ENCODE measurements at regions not wholly inside any gene's neighbourhood (a gene's known extent, or its start where the extent isn't known, plus 50 kb on each side); places are given as distances from the start of the nearest gene placed in this dataset.

DNA sequence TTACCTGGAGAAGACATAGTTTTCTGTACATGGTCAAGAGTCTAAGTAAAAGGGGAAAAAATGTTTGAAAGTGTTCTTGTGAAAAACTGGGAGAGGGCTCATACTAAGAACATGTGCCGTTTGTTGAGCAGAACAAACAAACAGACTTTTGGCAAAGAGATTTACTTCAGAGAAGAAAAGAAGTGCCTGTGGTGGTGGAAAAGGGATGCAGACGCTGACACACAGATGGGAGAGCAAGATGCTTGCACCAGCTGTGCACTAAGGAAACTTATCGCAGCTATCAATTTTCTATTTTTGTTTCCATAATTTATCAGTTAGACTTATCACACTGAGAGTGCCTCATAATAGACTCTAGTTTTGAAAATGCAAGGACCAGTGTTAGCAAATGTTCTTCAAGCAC, 259.6 kb upstream of the PDZRN3 start:
- no peak overlapping the region for H3K4me3 ChIP-seq
- H3K36me3 ChIP-seq = no peaks in the 10 kb centered on the region
- no peak for DNase-seq
- no peaks in the 10 kb centered on the region for H3K27me3 ChIP-seq
- no peaks in the 10 kb centered on the region for H3K9me3 ChIP-seq

DNA sequence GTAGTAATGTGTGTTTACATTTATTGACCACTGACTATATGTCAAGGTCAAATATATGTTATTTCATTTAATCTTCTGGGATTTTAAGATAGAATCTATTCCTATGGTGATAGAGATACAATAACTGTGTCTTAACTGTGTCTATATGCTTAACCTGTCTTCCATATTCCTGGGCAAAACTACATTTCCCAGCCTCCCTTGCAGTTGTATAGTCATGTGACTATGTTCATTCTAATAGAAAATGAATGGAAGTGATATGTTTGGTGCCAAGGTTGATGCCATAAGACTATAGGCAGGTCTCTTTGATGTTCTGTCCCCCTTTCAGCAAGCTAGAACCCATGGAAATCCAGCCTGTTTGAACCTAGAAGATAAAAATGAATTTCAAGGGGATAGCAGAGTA, 258.8 kb upstream of the PDZRN3 start:
- no peaks in the 10 kb centered on the region for H3K36me3 ChIP-seq
- H3K9me3 ChIP-seq = no peaks in the 10 kb centered on the region
- no peaks in the 10 kb centered on the region for H3K27me3 ChIP-seq
- DNase-seq = no peak
- H3K4me3 ChIP-seq = no peak overlapping the region

DNA sequence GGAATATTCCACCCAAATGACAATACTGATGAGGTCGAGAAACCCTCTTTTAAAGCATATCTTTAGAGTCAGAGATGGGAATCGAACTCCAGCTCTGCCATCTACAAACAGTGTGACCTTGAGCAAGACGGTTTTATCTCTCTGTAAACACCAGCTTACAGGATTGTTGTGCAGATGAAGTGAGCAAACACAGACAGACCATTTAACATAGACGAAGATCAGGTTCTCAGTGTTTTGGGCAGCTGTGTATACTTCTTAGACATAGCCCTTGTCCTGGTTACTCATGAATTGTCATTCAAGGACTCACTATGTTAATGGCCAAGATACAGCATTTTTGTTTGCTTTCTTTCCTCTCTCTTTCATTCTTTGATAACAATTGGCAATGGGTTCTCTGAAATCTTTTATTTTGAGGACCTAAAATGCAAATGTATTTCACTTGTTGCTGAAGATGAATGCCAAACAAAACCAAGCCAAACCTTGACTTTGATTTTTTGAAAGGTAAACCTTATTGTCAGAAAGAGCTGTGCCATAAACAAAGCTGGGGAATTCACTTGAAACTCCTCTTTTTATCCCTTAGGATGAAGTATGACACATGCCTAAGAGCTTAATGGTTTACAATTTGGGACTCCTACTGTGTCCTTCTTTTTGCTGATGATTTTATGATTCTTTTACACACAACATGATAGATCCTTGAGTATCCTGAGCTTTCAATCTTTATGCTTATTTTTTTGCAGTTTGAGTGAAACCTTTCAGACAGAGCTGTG, 250.0 kb upstream of the PDZRN3 start:
- no peaks in the 10 kb centered on the region for H3K9me3 ChIP-seq
- no peaks in the 10 kb centered on the region for H3K36me3 ChIP-seq
- DNase-seq = no peak

DNA sequence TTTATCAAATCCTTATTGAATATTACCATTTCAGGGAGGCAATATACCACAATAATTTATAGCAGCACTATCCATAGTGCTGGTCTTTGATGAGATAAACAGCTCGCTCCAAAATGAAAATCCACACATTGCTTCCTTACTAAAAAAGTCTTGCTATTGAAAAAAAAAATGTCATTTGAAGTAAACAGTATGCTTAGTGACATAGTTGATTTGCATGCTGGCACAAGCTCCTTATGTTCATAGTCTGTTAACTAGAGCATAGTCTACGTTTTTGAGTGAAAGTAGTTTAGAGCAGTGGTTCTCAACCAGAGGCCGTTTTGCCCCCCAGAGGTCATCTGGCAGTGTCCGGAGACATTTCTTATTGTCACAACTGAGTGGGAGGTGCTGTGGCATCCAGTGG, 249.4 kb upstream of the PDZRN3 start:
- H3K4me3 ChIP-seq = no peak overlapping the region
- DNase-seq = no peak
- no peaks in the 10 kb centered on the region for H3K9me3 ChIP-seq
- no peaks in the 10 kb centered on the region for H3K27me3 ChIP-seq
- H3K36me3 ChIP-seq = no peaks in the 10 kb centered on the region

More for the DNA sequence above, 250.0 kb upstream of the PDZRN3 start:
- no peaks in the 10 kb centered on the region for H3K27me3 ChIP-seq
- no peak overlapping the region for H3K4me3 ChIP-seq

DNA sequence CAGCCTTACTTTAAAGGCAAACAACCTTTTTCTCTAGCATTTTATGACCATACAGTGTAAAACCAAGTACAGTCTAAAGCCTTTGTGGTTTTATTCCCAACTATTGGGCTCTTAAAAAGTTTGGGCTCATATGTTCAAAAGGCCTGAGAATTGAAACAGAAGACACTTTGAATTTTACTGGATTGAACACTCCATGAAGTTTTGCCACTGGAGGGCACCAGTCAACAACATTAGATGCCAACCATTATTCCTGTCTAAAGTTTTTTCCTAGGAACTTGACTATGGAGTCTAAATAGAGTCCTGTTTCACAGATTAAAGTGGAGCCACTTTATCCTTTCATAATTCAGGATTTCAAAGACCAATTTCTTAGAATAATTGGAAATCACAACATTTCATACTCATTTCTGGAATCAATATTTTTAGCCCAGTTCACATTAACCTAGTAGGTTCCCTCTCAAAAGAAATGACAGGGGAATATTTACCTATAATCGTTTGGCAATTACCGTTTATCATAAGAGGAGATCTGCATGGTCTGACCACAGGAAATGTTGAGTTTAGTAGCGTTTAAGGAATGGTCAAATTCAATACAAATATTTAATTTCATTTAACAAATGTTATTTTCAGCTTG, 244.1 kb upstream of the PDZRN3 start:
- no peak overlapping the region for H3K4me3 ChIP-seq
- H3K36me3 ChIP-seq = no peaks in the 10 kb centered on the region
- H3K9me3 ChIP-seq = no peaks in the 10 kb centered on the region
- DNase-seq = no peak
- H3K27me3 ChIP-seq = no peaks in the 10 kb centered on the region

DNA sequence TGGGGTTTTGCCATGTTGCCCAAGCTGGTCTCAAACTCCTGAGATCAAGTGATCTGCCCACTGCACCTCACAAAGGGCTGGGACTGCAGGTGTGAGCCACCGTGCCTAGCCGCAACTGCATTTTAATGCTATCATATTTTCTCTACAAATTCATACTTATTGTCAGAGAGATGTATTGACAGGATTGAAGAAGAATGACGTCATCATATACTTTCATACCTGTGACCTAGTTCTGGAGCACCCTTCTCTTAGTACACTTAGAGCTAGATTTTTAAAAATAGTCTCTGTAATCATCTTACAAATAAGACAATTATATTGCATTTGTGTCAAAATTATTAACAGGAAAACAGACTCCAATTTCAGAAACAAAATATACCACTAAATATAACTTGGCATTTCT, 242.8 kb upstream of the PDZRN3 start:
- H3K4me3 ChIP-seq = no peak overlapping the region
- no peaks in the 10 kb centered on the region for H3K27me3 ChIP-seq
- no peak for DNase-seq
- no peaks in the 10 kb centered on the region for H3K9me3 ChIP-seq
- H3K36me3 ChIP-seq = no peaks in the 10 kb centered on the region

DNA sequence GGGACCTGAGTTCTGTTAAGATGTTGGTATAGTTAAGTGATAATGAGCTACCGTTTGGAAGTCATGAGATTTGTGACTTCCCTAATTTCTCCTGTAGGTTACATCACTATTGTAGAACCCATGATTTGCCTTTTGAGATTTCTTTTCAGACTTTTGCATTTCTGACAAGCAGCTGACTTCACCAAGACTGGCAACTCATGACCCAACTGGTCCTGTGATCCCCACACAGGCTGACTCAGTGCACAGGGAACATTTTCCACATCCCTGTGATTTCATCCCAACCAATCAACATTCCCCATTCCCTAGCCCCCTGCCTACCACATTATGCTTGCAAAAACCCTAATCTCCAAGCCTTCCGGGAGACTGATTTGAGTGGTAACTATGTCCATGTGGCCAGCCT, 242.1 kb upstream of the PDZRN3 start:
- Histone ChIP-seq H3K36me3 (no peaks in the 10 kb centered on the region), H3K9me3 (no peaks in the 10 kb centered on the region), H3K4me3 (no peak overlapping the region), H3K27me3 (no peaks in the 10 kb centered on the region)
- no peak for DNase-seq

DNA sequence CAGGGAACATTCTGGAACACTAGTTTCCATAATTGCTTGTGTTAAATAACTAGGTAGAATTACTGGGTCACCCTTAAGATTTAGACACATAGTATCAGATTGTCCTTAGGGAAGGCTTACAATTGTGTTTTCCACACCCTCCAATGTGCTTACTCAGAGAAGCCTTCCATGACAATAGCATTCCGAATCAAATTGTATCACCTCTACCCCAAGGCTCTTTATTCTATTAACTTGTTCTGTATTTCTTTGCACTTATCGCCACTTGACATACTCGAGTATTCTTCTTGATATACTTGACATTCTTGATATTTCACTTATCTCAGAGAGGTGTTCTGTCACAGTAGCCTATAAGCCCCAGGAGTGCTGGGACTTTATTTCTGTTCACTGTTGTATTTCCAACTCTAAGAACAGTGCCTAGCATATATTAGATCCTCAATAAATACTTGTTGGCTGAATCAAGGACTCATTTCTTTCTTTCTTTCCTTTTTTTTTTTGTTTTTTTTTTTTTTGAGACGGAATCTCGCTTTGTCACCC, 238.9 kb upstream of the PDZRN3 start:
- no peak for DNase-seq
- H3K9me3 ChIP-seq = no peaks in the 10 kb centered on the region
- H3K27me3 ChIP-seq = no peaks in the 10 kb centered on the region
- H3K36me3 ChIP-seq = no peaks in the 10 kb centered on the region
- H3K4me3 ChIP-seq = no peak overlapping the region

DNA sequence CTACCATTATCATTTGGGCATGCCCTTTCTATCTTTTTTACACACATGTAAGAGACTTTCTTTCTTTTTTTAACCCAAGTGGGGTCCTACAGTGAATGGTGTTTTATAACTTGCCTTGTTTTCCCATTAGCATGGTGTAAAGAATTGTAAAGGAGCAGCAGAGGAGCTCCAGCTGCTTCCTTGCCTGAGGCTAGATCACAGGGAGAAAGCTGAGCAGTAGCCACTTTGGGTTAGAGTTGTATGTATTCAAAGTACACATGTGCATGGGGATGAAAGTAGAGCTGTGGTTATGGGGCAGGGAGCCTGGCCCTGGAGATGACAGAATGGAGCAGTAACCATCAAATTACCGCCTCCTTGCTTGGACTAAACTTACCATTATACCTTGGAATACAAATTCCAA, 231.1 kb upstream of the PDZRN3 start:
- DNase-seq = no peak
- Histone ChIP-seq H3K36me3 (no peaks in the 10 kb centered on the region), H3K9me3 (no peaks in the 10 kb centered on the region), H3K27me3 (no peaks in the 10 kb centered on the region), H3K4me3 (no peak overlapping the region)

DNA sequence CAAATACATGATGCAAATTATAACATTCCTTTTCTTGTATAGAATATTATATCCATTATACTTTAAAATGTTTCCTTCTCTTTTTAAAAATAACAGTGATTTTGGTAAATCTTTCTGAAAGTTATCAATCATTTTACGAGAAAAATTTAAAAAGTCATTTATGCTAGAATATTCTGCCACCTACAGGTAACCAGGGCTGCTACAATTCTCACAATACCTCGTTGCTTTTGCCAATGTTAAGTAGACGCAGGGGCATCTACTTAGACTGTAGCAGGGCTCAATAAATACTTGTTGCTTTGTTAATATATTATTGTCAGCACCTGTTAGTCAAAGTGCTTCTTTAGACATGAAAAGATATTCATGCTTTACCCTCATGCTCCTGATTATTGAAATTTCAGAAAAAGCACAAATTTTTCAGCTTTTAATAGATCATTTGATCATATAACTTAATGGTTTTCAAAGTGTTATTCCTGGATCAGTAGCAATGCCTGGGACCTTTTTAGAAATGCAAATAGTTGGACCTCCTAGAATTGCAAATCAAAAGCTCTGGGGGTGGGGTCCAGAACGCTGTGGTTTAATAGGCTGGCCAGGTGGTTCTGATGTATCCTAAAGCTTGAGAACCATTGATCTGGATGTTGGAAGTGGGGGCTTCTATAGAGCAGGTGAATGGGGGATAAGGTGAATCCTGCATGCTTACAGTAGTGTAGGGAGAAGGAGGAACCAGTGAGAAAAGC, 223.6 kb upstream of the PDZRN3 start:
- H3K36me3 ChIP-seq = no peaks in the 10 kb centered on the region

DNA sequence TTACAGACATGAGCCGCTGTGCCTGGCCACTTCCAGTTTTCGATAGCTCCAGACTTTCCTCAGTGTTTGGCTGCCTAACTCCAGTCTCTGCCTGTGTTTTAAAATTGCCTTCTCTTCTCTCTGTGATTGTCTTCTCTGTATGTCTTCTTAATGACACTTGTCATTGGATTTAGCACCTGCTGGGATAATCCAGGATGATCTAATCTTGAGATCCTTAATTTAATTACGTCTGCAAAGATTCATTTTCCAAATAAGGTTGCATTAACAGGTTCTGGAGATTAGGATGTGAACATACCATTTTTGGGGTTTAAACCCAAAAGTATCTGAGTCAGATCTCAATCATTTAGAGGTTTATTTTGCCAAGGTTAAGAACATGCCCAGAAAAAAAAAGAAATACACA, 222.2 kb upstream of the PDZRN3 start:
- Histone ChIP-seq H3K9me3 (no peaks in the 10 kb centered on the region), H3K36me3 (no peaks in the 10 kb centered on the region)

More for the DNA sequence above, 223.6 kb upstream of the PDZRN3 start:
- no peak for DNase-seq
- no peaks in the 10 kb centered on the region for H3K9me3 ChIP-seq
- no peaks in the 10 kb centered on the region for H3K27me3 ChIP-seq
- no peak overlapping the region for H3K4me3 ChIP-seq

DNA sequence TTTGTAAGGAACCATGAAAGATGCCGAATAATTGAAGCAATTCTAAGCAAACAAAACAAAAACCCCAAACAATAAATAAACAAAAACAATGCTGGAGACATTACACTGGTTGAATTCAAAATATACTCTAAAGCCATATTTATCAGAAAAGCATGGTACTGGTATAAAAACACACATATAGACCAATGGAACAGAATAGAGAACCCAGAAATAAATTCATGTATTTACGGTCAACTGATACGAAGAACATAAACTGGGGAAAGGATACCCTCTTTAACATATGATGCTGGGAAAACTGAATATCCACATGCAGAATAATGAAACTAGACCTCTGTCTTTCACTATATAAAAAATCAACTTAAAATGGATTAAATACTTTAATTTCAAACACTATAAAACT, 214.3 kb upstream of the PDZRN3 start:
- Histone ChIP-seq H3K4me3 (no peak overlapping the region), H3K36me3 (no peaks in the 10 kb centered on the region), H3K27me3 (no peaks in the 10 kb centered on the region), H3K9me3 (no peaks in the 10 kb centered on the region; the same call in 1 of the 2 replicates)
- DNase-seq = no peak

More for the DNA sequence above, 222.2 kb upstream of the PDZRN3 start:
- DNase-seq = no peak
- no peak overlapping the region for H3K4me3 ChIP-seq
- no peaks in the 10 kb centered on the region for H3K27me3 ChIP-seq

DNA sequence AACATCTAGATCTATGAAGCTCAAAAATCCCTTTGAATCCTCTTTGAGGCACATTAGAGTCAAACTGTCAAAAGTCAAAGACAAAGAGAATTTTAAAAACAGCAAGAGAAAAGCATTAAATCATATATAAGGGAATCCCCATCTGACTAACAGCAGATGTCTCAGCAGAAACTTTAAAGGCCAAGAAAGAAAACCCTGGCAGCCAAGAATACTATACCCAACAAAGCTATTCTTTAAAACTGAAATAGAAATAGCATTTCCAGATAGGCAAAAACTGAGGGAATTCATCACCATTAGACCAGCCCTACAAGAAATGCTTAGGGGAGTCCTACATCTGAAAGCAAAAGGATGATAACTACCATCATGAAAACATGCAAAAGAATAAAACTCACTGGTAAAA, 211.2 kb upstream of the PDZRN3 start:
- no peak for DNase-seq
- no peaks in the 10 kb centered on the region for H3K36me3 ChIP-seq
- no peaks in the 10 kb centered on the region; the same call in 1 of the 2 replicates for H3K9me3 ChIP-seq
- no peak overlapping the region for H3K4me3 ChIP-seq
- no peaks in the 10 kb centered on the region for H3K27me3 ChIP-seq

DNA sequence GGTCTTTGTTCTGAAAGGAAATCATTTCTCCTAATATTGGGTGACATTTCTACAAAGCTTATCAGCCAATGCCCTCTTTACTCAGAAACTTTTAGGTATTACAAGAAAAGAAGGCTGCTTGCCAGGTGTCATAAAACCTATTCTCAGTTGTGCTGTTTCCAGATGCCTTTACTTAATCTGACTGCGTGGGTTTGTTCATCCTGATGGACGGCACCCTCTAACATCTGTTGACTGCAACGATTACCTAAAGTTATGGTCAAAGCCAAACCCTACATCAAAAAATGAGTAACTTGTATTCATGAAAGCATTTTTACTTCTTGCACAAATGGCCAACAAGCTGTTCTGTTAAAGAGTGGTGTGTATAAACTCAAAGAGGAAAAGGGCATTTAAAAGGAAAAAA, 207.7 kb upstream of the PDZRN3 start:
- no peaks in the 10 kb centered on the region for H3K27me3 ChIP-seq
- no peaks in the 10 kb centered on the region for H3K9me3 ChIP-seq
- no peaks in the 10 kb centered on the region for H3K36me3 ChIP-seq
- H3K4me3 ChIP-seq = no peak overlapping the region
- no peak for DNase-seq

DNA sequence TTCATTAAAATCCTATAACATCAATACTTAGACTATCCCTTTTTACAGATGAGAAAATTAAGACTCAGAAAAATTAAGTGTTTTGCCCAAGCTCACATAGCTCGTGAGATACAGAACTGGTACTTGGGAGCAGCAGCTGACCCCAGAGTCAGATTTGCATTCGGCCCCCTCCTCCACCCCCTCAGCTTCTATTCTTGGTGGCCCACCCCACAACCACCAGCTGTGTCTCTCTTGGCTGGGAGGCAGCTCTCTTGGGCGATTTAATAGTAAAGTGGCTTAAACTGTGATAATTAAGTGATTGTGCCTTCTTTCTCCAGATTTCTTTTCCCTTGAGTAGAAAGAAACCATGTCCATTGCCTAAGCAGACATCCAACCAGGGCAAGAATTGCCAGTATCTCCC, 203.6 kb upstream of the PDZRN3 start:
- Histone ChIP-seq H3K27me3 (no peaks in the 10 kb centered on the region), H3K36me3 (no peaks in the 10 kb centered on the region)
- no peak for DNase-seq

DNA sequence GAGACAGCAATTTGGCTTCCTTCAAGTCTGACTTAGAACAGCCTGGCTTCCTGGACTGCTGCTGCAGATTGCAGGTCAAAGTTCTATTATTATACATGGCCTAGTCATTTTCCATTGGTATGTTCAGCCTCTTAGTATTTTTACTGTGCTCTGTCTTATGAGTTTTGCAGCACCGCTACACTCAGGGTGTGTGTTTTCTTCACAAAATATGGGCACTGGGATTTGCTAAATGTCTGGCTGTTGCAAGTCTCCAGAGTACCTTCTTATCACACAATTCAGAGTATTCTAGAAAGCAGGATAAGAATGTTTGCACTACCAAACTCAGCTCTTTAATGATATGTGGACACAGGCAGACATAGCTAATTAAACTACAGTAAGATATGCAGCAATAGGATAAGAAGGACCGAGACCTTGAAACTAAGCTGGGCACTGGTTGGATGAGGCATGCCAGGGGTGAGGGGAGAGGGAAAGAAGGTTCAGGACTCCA, 203.0 kb upstream of the PDZRN3 start:
- no peaks in the 10 kb centered on the region for H3K36me3 ChIP-seq
- no peaks in the 10 kb centered on the region for H3K9me3 ChIP-seq
- DNase-seq = no peak
- no peak overlapping the region for H3K4me3 ChIP-seq
- H3K27me3 ChIP-seq = no peaks in the 10 kb centered on the region

More for the DNA sequence above, 203.6 kb upstream of the PDZRN3 start:
- no peak overlapping the region for H3K4me3 ChIP-seq
- no peaks in the 10 kb centered on the region for H3K9me3 ChIP-seq

DNA sequence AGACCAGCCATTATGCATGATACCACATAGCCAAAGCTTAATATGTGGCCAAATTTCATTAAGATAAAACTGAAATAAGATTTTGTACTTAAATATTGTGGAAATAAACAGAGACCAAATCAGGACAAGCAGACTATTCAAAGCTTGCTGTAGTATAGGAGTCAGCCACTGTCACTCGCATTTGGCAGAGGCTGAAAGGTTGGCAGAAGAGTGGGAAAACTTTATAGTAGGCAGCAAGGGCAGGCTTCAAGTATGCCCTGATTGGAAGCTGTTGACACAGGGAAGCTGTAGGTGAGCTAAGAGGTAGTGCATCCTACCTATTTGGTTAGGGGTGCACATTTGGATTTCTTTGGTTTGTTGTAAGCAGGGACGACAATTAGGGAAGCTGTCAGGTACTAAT, 202.5 kb upstream of the PDZRN3 start:
- H3K4me3 ChIP-seq = no peak overlapping the region
- H3K9me3 ChIP-seq = no peaks in the 10 kb centered on the region
- H3K27me3 ChIP-seq = no peaks in the 10 kb centered on the region
- H3K36me3 ChIP-seq = no peaks in the 10 kb centered on the region
- no peak for DNase-seq

Data from MG63 (cell line).